HG03108 (cell line): ENCODE measurements at regions not wholly inside any gene's neighbourhood (a gene's known extent, or its start where the extent isn't known, plus 50 kb on each side); places are given as distances from the start of the nearest gene placed in this dataset.

Experiments
- ATAC-seq: cut with Tn5 transposase; IDR thresholded peaks from one replicate; pipeline ENCODE4 v1.9.1; 2021; ENCODE audit warnings: moderate library complexity; ENCODE audit not compliant: unreplicated experiment

- ATAC-seq, result no peak
Measured at GRCh38 chr20:40738976-40739375, 49.9 kb upstream of the MAFB start.

DNA sequence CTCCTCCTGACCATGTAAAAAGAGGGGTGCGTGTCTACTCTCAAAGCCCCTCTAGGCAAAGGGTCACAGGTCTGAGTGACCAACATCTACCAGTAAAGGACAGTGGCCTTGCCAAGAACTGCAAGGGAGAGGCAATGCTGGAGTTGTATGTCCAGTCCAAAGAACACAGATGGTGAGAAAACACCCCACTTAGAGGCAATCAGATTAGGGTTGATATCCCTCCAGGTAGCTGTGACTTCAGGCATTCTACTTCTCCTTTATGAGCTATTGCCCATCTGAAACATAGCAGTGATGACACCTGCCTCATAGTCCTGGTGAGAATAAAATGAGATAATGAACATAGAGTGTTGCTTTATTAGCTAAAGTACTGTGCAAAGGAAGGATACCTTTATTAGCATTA, 50.8 kb upstream of the MAFB start:
- ATAC-seq, result no peak

DNA sequence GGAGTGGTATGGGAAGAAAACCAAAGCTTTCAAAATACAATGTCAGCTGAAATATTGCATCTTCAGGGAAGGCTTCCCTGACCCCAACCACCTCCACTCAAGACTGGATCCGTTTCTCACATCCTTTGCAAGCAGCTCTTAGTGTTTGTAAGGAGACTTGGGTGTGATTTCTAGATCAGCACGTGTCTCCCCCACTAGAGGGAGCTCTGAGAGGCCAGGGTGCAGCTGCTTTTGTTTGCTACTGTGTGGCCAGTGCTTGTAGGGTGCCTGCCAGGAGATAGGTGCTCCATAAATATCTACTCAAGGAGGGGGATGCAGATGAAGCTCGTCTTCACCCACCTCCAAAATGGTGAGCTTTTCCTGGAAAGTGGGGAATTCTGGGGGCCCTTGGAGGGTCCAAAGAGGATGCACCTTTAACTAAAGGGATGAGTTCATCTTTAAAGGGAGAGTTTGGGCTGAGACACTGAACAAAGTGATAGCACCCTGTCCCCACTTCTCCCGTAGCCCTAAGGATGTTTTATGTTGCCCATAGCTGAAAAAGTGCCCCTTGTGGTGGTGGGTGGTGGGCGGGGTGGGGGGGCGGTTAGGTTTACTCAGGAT, 52.6 kb upstream of the MAFB start:
- no peak for ATAC-seq

GRCh38 chr20:40743141-40743775, 54.2 kb upstream of the MAFB start:
- no peak for ATAC-seq

- ATAC-seq, result no peak
Measured at GRCh38 chr20:40744072-40744817, 55.2 kb upstream of the MAFB start.

DNA sequence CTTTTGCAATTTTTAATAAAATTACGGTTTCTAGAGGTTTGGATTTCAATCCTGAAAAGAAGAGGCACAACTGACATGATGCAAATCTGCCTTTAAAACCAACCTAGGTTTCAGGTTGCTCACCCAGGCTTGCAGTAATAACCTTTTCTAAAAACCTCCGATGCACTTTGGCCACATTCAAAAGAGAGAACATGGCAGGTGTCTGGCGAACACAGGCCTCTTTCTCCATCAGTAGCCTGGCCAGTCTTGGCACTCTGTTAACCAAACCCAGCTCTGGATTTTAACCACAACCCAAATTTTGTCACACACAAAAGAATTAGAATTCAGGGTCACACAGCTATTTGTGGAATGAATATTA, 55.8 kb upstream of the MAFB start:
- ATAC-seq, result no peak

DNA sequence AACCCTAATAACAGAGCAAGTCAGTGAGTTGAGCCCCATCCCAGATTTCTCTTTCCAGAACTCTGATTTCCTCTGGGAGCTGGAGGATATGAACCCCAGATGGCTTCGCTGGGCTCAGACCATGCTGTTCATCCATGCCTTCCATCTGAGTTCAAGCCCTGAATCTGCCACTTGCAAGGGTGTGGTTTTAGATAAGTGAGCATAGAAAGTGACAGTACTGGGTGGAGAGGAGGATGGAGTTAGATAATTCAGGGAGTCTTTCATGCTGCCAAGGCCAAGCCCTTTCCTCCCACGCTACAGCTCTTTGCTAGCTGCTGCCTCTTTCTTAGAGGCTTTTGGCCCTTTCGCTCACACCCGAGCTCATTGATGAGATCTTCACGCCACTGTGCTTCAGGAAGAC, 57.2 kb upstream of the MAFB start:
- no peak for ATAC-seq

GRCh38 chr20:40748182-40748581, 59.1 kb upstream of the MAFB start:
- no peak for ATAC-seq

- ATAC-seq, result no peak
Measured at GRCh38 chr20:40749985-40750506, 61.0 kb upstream of the MAFB start.

- ATAC-seq, result no peak
Measured at GRCh38 chr20:40750541-40751035, 61.6 kb upstream of the MAFB start.

- ATAC-seq, result no peak
Measured at GRCh38 chr20:40753472-40753871, 64.4 kb upstream of the MAFB start.

DNA sequence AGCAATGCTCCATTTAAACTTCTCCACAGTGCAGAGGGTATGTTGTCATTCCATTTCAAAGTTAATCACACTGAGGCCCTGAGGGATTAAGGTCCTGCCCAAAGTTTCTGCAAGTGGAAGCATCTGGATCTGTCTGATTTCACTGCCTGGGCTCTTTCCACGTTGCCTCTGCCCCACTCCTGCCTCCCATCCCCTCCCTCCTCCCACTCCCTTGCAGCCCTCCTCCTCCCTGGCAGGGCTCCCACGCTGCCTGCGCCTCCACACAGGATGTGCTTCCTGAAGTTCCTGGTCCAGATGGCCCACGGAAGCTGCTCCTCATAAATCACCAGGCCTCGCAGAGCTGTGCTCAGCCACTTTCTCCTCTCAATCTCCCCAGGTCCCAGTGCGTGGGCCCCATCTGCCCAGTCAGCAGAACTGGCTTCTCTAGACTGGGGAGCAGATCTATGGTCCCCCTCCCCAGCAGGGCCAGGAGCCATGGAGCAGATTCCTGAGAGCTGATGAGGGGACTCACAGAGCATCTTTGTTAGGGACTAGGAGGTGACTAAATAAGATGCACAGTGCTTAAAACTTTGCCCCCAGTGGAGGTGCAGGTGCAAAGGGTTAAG, 65.4 kb upstream of the MAFB start:
- no peak for ATAC-seq

DNA sequence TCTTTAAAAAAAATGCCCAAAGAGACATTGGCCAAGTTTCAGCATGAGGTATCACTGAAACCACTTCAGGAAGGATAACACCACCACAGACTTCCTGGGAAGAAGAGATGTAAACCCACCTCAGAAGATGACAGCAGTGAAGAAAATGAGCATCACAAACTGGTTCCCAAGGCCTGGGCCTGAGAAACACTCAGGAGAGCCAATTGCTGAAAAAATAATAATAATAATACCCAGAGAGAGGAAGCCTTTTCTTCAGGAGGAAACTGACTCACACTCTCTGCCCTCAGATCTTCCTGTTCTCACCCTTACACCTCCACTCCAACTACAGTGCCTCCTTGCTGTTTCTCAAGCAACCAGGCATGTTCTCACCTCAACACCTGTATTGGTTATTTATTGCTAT, 68.1 kb upstream of the MAFB start:
- ATAC-seq, result no peak

GRCh38 chr20:40758790-40759189, 69.8 kb upstream of the MAFB start:
- ATAC-seq, result no peak

DNA sequence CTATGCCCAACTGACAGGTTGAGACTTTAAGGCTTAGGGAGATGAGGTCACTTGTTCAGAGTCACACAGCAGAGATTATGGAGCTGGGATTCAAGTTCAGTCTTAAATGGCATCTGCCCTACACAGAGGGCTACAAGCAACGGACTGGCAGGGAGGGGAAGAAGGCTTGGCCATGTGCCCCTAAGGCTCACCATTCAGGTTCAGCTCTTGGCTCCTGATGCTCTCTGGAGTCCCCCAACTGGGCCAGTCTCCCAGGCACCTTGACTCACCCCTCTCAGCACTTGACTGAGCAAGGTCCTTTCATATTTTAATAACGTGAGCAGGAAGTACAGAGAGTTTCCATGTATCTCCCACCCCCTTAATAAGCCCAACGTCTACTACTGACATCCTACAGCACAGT, 71.4 kb upstream of the MAFB start:
- ATAC-seq, result no peak

DNA sequence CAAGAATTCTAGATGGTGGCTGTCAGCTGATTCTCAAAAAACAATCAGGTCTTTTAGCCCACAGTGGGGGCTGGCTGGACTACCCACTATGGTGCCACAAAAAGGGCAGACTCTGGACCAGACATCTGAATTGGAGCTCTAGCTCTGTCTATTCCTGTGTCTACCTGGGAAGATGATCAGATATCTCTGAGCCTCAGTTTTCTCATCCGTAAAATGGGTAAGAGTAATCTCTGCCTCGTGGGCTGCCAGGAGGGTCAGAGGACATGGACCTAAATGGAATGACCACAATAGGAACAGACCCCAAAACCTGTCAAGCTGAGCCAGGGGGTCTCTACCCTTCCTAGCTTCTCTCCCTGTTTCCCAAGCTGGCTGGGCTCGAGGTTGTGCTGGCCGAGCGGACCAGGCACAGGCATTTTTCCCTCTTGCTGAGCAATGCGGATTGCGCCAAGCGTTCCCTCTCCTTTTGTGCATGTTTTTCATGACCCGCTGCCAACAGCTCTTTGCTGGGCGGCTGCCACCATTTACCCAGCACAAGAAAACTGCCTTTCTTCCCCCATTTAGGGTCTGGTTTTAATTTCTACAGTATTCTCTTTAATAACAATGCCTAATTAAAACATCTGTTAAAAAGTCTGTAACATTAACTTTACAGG, 74.7 kb upstream of the MAFB start:
- no peak for ATAC-seq

- no peak for ATAC-seq
Measured at GRCh38 chr20:40765814-40766480, 76.9 kb upstream of the MAFB start.

- ATAC-seq, result no peak
Measured at GRCh38 chr20:40766790-40767614, 78.0 kb upstream of the MAFB start.

DNA sequence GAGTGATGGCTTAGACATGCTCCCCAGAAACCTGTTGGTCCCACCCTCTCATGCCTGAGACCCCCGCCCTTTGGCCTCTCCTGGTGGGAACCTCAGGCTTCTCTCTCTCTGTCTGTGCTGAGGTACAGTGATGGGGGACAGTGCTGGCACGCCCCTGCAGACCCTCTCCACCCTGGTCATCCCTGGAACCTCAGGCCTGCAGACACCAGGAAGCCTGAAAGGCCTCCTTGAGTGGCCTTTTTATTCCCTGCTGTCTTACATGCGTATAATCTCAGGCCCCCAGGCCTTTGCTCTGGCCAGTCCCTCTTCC, 78.5 kb upstream of the MAFB start:
- no peak for ATAC-seq

DNA sequence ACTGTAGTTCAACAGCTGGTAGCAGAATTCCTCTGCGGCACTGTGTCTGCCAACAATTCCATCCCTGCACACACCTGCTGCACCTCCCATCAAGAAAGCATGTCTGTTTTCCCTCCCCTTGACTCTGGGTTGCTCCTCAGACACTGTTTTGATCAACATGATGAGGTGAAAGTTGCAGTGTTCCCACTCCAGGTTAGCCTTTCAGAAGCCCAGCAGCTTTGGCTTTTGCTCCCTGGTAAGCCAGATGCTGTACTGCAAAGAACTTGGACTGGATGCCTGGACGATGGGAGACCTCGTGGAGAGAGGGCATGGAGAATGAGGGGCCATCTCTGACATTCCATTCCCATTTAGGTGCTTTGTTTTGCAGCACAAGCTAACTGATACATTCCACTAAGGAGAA, 79.1 kb upstream of the MAFB start:
- ATAC-seq, result no peak
